ENCODE measurements at regions not wholly inside any gene's neighbourhood (a gene's known extent, or its start where the extent isn't known, plus 50 kb on each side); places are given as distances from the start of the nearest gene placed in this dataset.

DNA sequence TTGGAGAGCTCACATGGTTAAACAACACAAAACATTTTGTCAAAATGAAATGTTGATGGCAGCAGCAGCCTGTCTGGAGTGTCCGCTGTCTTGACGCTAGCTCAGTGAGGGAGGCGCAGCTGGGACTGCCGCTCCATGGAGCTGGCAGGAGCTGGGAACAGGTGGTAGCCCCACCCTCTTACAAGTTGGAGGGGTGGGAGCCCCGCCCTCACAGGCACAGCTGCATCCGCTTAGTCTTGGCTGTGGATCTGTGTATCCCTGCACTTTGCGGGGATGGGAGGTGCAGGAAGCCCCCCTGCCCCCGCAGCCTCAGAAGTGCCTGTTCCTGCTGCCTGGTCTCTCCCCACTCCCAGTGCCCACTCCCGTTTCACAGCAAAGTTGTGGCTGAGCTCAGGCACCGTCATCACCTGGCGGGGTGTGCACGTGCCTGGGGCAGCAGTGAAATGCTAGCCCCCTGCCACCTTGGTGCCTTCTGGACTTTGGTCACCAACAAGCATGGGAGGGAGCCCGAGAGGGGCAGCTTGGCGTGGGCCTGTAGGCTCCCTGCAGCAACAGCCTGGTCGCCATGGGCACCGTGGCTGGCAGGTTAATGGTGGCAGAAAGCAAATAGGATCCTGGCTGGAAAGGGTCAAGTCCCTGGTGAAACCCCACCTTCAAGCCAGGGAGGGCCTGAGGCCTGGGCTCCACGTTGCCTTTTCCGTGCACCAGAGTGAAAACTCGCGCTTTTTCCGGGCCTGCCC is 53.8 kb upstream of the CADM2 start:
- H3K4me1 ChIP-seq (ENCODE audit: control insufficient read depth in 1 of 2, extremely low read depth in 1 of 2, insufficient read depth in 2 of 2, low read length in 2 of 2): no peaks in the 10 kb centered on the region
- DNase-seq (no peak), ATAC-seq (replicated peaks in 1 of 4) (no peak)
- H3K27ac ChIP-seq (ENCODE audit: low read length): no peak overlapping the region
- Mint-ChIP-seq H3K27ac (no peak overlapping the region), H3K9me3 (peaks cover 4 to 15% (median 11%) of the 10 kb centered on the region in 3 donors), H3K4me1 (no peaks in the 10 kb centered on the region), H3K4me3 (no peak overlapping the region), H3K27me3 (no peaks in the 10 kb centered on the region), H3K36me3 (no peaks in the 10 kb centered on the region)
- no peaks in the 10 kb centered on the region for H3K9me3 ChIP-seq
- H3K36me3 ChIP-seq (ENCODE audit: control insufficient read depth in 2 of 2, extremely low read depth in 1 of 2, insufficient read depth in 1 of 2, low read length in 1 of 2): no peaks in the 10 kb centered on the region
- ChIA-PET POLR2A (no interaction called here), CTCF (interaction anchor here in 1 of 2 donors (0.6 kb wide), 1 partner anchor 62 kb away, joined by 4 read pairs; no protein-coding TSS in a partner anchor)
- 89% methylated on average over 20 of the region's 21 CpGs for WGBS (ENCODE audit: insufficient coverage)
- H3K27me3 ChIP-seq (replicated peaks in 1 of 2; ENCODE audit: control insufficient read depth in 2 of 2, extremely low read depth in 1 of 2, insufficient read depth in 2 of 2, low read length in 1 of 2): no peaks in the 10 kb centered on the region
- no peak overlapping the region for H3K4me3 ChIP-seq (ENCODE audit: control insufficient read depth in 1 of 2, extremely low read depth in 1 of 2, low read length in 1 of 2)

GRCh38 chr3:84905556-84905920 is 53.3 kb upstream of the CADM2 start:
- Histone ChIP-seq H3K9me3 (no peaks in the 10 kb centered on the region), H3K4me1 (ENCODE audit: control insufficient read depth in 1 of 2, extremely low read depth in 1 of 2, insufficient read depth in 2 of 2, low read length in 2 of 2) (no peaks in the 10 kb centered on the region), H3K36me3 (ENCODE audit: control insufficient read depth in 2 of 2, extremely low read depth in 1 of 2, insufficient read depth in 1 of 2, low read length in 1 of 2) (no peaks in the 10 kb centered on the region), H3K4me3 (ENCODE audit: control insufficient read depth in 1 of 2, extremely low read depth in 1 of 2, low read length in 1 of 2) (no peak overlapping the region), H3K27me3 (replicated peaks in 1 of 2; ENCODE audit: control insufficient read depth in 2 of 2, extremely low read depth in 1 of 2, insufficient read depth in 2 of 2, low read length in 1 of 2) (no peaks in the 10 kb centered on the region), H3K27ac (ENCODE audit: low read length) (no peak overlapping the region)
- POLR2A ChIA-PET: no interaction called here
- Mint-ChIP-seq H3K4me3 (no peak overlapping the region), H3K4me1 (no peaks in the 10 kb centered on the region), H3K9me3 (peaks cover 4 to 15% (median 13%) of the 10 kb centered on the region in 3 donors), H3K27ac (no peak overlapping the region), H3K36me3 (no peaks in the 10 kb centered on the region), H3K27me3 (no peaks in the 10 kb centered on the region)
- DNase-seq (no peak), ATAC-seq (replicated peaks in 1 of 4) (no peak)
- CTCF ChIA-PET: interaction anchor here in 1 of 2 donors (0.6 kb wide), 1 partner anchor 62 kb away, joined by 4 read pairs; no protein-coding TSS in a partner anchor
- 59% methylated on average over 5 of the region's 5 CpGs for WGBS (ENCODE audit: insufficient coverage)

DNA sequence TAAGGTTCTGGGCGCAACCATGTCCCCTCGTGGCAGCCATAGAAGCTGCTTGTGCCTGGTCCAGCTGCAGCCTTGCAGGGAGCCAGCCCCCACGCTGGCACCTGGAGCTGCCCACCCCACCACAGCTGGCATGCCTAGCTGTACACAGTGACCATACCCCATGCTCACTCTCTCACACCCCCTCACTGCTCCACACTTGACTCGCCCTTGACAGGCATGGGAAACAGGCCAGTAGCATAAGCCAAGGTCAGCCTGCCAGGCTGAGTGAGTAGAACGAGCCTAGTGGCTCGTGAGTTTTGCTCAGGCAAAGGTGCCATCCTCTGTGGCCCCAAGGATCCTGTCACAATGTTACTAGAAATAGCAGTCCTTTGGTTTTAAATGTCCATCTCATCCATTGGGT is 52.7 kb upstream of the CADM2 start:
- peaks cover 4 to 15% (median 13%) of the 10 kb centered on the region in 3 donors for H3K9me3 Mint-ChIP-seq
- no peak overlapping the region for H3K4me3 Mint-ChIP-seq
- no peaks in the 10 kb centered on the region for H3K36me3 ChIP-seq (ENCODE audit: control insufficient read depth in 2 of 2, extremely low read depth in 1 of 2, insufficient read depth in 1 of 2, low read length in 1 of 2)
- POLR2A ChIA-PET: no interaction called here
- H3K27me3 Mint-ChIP-seq: no peaks in the 10 kb centered on the region
- no peaks in the 10 kb centered on the region for H3K9me3 ChIP-seq
- H3K4me1 ChIP-seq (ENCODE audit: control insufficient read depth in 1 of 2, extremely low read depth in 1 of 2, insufficient read depth in 2 of 2, low read length in 2 of 2): no peaks in the 10 kb centered on the region
- CTCF ChIA-PET: no interaction called here
- WGBS (ENCODE audit: insufficient coverage): 70% methylated on average over 5 of the region's 6 CpGs
- no peak for DNase-seq
- H3K4me3 ChIP-seq (ENCODE audit: control insufficient read depth in 1 of 2, extremely low read depth in 1 of 2, low read length in 1 of 2): no peak overlapping the region
- no peaks in the 10 kb centered on the region for H3K4me1 Mint-ChIP-seq
- H3K27ac Mint-ChIP-seq: no peak overlapping the region
- ATAC-seq (replicated peaks in 1 of 4): no peak
- no peaks in the 10 kb centered on the region for H3K36me3 Mint-ChIP-seq
- no peaks in the 10 kb centered on the region for H3K27me3 ChIP-seq (replicated peaks in 1 of 2; ENCODE audit: control insufficient read depth in 2 of 2, extremely low read depth in 1 of 2, insufficient read depth in 2 of 2, low read length in 1 of 2)
- no peak overlapping the region for H3K27ac ChIP-seq (ENCODE audit: low read length)

Data from T-cell (primary cell).